OCI-LY7 (cell line): ENCODE measurements at regions not wholly inside any gene's neighbourhood (a gene's known extent, or its start where the extent isn't known, plus 50 kb on each side); places are given as distances from the start of the nearest gene placed in this dataset.

Experiments
- BruUV-seq: library from RNA; stranded (reverse); fragments of 400-500 nt; replicated peaks from 2 replicates; lab custom pipeline; 2021; lab: Mats Ljungman, UMichigan
- CTCF ChIA-PET: fragments of 300-600 bp; sonication (Branson Sonifier 250); formaldehyde crosslinking; loops from one replicate; lab custom pipeline; 2022; ENCODE audit warnings: antibody characterized with exemption; ENCODE audit not compliant: unreplicated experiment; lab: Charles Lee
- POLR2A ChIA-PET: fragments of 300-600 bp; sonication (Branson Sonifier 250); formaldehyde crosslinking; loops from one replicate; lab custom pipeline; 2022; ENCODE audit warnings: antibody characterized with exemption; lab: Charles Lee
- DNase-seq: peaks from one replicate; pipeline ENCODE4 v3.0.0-alpha.2; 2015; ENCODE audit warnings: low spot score
- H2AFZ ChIP-seq: fragments of 200-600 bp; sonication (generic), shearing (Covaris generic); 2 replicates; pipeline ENCODE4 v1.6.1; 2014; ENCODE audit warnings: mild to moderate bottlenecking, antibody characterized with exemption, low read length, moderate library complexity
- H3K27ac ChIP-seq: fragments of 200-600 bp; sonication (generic); 2 replicates; pipeline ENCODE4 v1.5.1; 2014; ENCODE audit warnings: mixed run types, low read depth, mild to moderate bottlenecking, moderate library complexity, low read length, inconsistent platforms; ENCODE audit not compliant: poor library complexity, severe bottlenecking
- H3K36me3 ChIP-seq: fragments of 200-600 bp; sonication (generic); 2 replicates; pipeline ENCODE4 v1.6.1; 2014; ENCODE audit warnings: mild to moderate bottlenecking, antibody characterized with exemption, low read length, moderate library complexity, mixed read lengths; ENCODE audit not compliant: insufficient read depth
- H3K4me1 ChIP-seq: fragments of 200-600 bp; sonication (generic); 2 replicates; pipeline ENCODE4 v1.5.1; 2014; ENCODE audit warnings: mild to moderate bottlenecking, low read length; ENCODE audit not compliant: insufficient read depth, poor library complexity, severe bottlenecking
- H3K4me2 ChIP-seq: fragments of 200-600 bp; sonication (generic); 2 replicates; pipeline ENCODE4 v1.6.1; 2014; ENCODE audit warnings: mild to moderate bottlenecking, low read length
- H3K4me3 ChIP-seq: fragments of 200-600 bp; sonication (generic); 2 replicates; pipeline ENCODE4 v1.5.1; 2014; ENCODE audit warnings: mild to moderate bottlenecking, low read depth, low read length; ENCODE audit not compliant: poor library complexity, severe bottlenecking
- H3K79me2 ChIP-seq: fragments of 200-600 bp; sonication (generic); 2 replicates; pipeline ENCODE4 v1.6.1; 2016; ENCODE audit warnings: low read depth, mild to moderate bottlenecking, low read length, moderate library complexity, mixed read lengths; ENCODE audit not compliant: insufficient read depth
- H3K9me2 ChIP-seq: fragments of 200-600 bp; sonication (generic); 2 replicates; pipeline ENCODE4 v1.6.1; 2016; ENCODE audit warnings: mild to moderate bottlenecking, low read length, mixed read lengths; ENCODE audit not compliant: insufficient read depth
- H3K9me3 ChIP-seq: fragments of 200-600 bp; sonication (generic); 2 replicates; pipeline ENCODE4 v1.6.1; 2014; ENCODE audit warnings: mild to moderate bottlenecking, mixed run types, low read length, mixed read lengths
- H4K20me1 ChIP-seq: fragments of 200-600 bp; sonication (generic); 2 replicates; pipeline ENCODE4 v1.6.1; 2014; ENCODE audit warnings: mild to moderate bottlenecking, antibody characterized with exemption, low read length, moderate library complexity, mixed read lengths; ENCODE audit not compliant: insufficient read depth
- CTCF ChIP-seq: fragments of 200-600 bp; sonication (generic); conservative IDR thresholded peaks from 2 replicates; pipeline ENCODE4 v1.5.1; 2014; ENCODE audit warnings: mild to moderate bottlenecking, antibody characterized with exemption, low read length, moderate library complexity, mixed read lengths
- EZH2phosphoT487 ChIP-seq: fragments of 200-600 bp; sonication (generic); IDR thresholded peaks from 2 replicates; pipeline ENCODE4 v1.6.1; 2018; ENCODE audit warnings: low read depth, borderline replicate concordance, mild to moderate bottlenecking, mixed run types, antibody characterized with exemption, low read length, moderate library complexity, mixed read lengths
- intact Hi-C: fragments of 100-400 bp; cut with micrococcal nuclease; formaldehyde crosslinking; loops from one replicate; pipeline ENCODE4 v1.10.0; 2022; ENCODE audit not compliant: unreplicated experiment

- DNase-seq, result no peak
- Histone ChIP-seq H3K79me2 (no peaks in the 10 kb centered on the region), H3K4me2 (no peak overlapping the region), H3K27ac (no peak overlapping the region), H3K36me3 (no peaks in the 10 kb centered on the region), H3K9me3 (no peaks in the 10 kb centered on the region), H2AFZ (no peak overlapping the region), H3K4me1 (no peaks in the 10 kb centered on the region), H3K4me3 (no peak overlapping the region), H4K20me1 (no peaks in the 10 kb centered on the region), H3K9me2 (no peaks in the 10 kb centered on the region)
- intact Hi-C loops, result no loop called here
- TF ChIP-seq CTCF (no peak), EZH2phosphoT487 (no peak)
- CTCF ChIA-PET, result no interaction called here
- no TSS peak for BruUV-seq
- POLR2A ChIA-PET, result interaction anchor here (1.0 kb wide), 1 partner anchor 9 kb away, joined by 3 read pairs; no protein-coding TSS in a partner anchor
Measured at GRCh38 chr20:51333446-51333845, 209.1 kb downstream of the NFATC2 start.

- no TSS peak for BruUV-seq
- Histone ChIP-seq H3K4me3 (no peak overlapping the region), H3K4me1 (no peaks in the 10 kb centered on the region), H3K9me2 (no peaks in the 10 kb centered on the region), H3K79me2 (no peaks in the 10 kb centered on the region), H3K27ac (no peak overlapping the region), H4K20me1 (no peaks in the 10 kb centered on the region), H3K36me3 (no peaks in the 10 kb centered on the region), H3K4me2 (no peak overlapping the region), H2AFZ (no peak overlapping the region), H3K9me3 (no peaks in the 10 kb centered on the region)
- intact Hi-C loops, result no loop called here
- POLR2A ChIA-PET, result no interaction called here
- TF ChIP-seq CTCF, result no peak
- DNase-seq, result no peak
- CTCF ChIA-PET, result interaction anchor here (0.6 kb wide), 1 partner anchor 564 kb away, joined by 3 read pairs; no protein-coding TSS in a partner anchor
Measured at GRCh38 chr20:51331481-51331880, 211.0 kb downstream of the NFATC2 start.

- Histone ChIP-seq H3K79me2 (no peaks in the 10 kb centered on the region), H4K20me1 (no peaks in the 10 kb centered on the region), H3K4me2 (no peak overlapping the region), H3K27ac (no peak overlapping the region), H3K4me1 (no peaks in the 10 kb centered on the region), H3K4me3 (no peak overlapping the region), H3K36me3 (no peaks in the 10 kb centered on the region), H2AFZ (no peak overlapping the region), H3K9me3 (no peaks in the 10 kb centered on the region), H3K9me2 (no peaks in the 10 kb centered on the region)
- ChIA-PET POLR2A (no interaction called here), CTCF (no interaction called here)
- intact Hi-C loops, result no loop called here
- no peak for DNase-seq
- BruUV-seq, result no TSS peak
- no peak for TF ChIP-seq EZH2phosphoT487
- no peak for TF ChIP-seq CTCF
Measured at GRCh38 chr20:51329845-51330244, 212.7 kb downstream of the NFATC2 start.
